Fibroblast of the aortic adventitia (primary cell): ENCODE measurements at regions not wholly inside any gene's neighbourhood (a gene's known extent, or its start where the extent isn't known, plus 50 kb on each side); places are given as distances from the start of the nearest gene placed in this dataset.

Source experiments
- DNase-seq: peaks from one replicate; pipeline ENCODE4 v3.0.0-alpha.2; 2010; ENCODE audit warnings: low read depth
- H3K4me3 ChIP-seq: 2 replicates; pipeline ENCODE4 v1.5.1; 2011; ENCODE audit warnings: low read depth, mild to moderate bottlenecking, control low read depth, low read length, moderate library complexity
- CTCF ChIP-seq: IDR thresholded peaks from 2 replicates; pipeline ENCODE4 v1.5.1; 2011; ENCODE audit warnings: mild to moderate bottlenecking, low read length, control low read depth, inconsistent platforms; ENCODE audit not compliant: insufficient read depth

GRCh38 chr10:65501259-65501658, 1424.6 kb upstream of the LRRTM3 start:
- no peak overlapping the region for H3K4me3 ChIP-seq
- TF ChIP-seq CTCF, result no peak

DNA sequence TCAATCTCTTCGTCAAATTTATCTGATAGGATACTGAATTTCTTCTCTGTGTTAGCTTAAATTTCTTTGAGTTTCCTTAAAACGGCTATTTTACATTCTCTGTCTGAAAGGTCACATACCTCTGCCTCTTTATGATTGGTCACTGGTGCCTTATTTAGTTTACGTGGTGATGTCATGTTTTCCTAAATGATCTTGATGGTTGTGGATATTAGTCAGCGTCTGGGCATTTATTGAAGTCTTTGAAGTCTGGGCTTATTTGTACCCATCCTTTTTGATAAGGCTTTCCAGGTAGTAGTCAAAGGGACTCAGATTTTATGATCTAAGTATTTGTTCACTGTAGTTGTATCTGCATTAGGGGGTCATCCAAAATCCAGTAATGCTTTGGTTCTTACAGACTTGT, 1407.5 kb upstream of the LRRTM3 start:
- no peak overlapping the region for H3K4me3 ChIP-seq
- DNase-seq, result no peak
- TF ChIP-seq CTCF, result no peak

More at GRCh38 chr10:65501259-65501658, 1424.6 kb upstream of the LRRTM3 start:
- no peak for DNase-seq

DNA sequence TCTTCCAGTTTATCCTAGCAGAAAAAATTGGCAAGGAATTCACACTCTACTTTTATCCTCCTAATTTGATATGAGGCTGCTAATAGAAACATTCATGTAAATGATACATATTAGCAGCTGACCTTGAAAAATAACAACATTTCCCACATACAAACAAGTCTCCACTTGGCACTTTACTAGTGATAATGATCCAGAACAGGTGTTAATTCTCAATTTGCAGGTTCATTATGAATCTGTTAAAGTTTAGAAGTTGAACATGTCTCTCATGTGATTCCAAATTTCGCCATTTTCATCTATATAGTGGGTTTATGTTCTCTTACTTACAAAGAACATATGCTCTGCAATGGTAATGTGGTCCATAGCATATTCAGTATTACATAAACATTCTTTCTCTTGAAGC, 1396.8 kb upstream of the LRRTM3 start:
- no peak overlapping the region for H3K4me3 ChIP-seq
- DNase-seq, result no peak
- no peak for TF ChIP-seq CTCF

GRCh38 chr10:65531545-65531944, 1394.3 kb upstream of the LRRTM3 start:
- TF ChIP-seq CTCF, result no peak
- no peak for DNase-seq
- H3K4me3 ChIP-seq, result no peak overlapping the region

DNA sequence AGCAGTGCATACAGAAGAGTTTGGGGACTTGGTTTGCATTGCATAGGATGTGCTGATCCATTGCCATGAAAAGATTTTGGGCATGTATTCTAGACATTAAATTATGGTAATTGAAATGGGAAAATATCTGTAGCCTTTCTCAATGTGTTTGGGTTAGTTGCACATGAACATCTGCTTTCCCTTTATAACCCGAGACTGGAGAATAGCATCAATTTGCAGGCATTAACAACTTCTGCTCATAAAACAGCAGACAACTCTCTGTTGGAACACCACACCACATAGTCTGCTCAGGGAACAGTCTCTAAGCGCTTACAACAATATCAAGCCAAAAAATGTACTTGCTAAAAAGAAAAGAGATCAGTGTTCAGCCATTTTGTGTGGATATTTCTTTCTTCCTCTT, 1391.1 kb upstream of the LRRTM3 start:
- DNase-seq, result no peak
- H3K4me3 ChIP-seq, result no peak overlapping the region
- TF ChIP-seq CTCF, result no peak

GRCh38 chr10:65544756-65545155, 1381.1 kb upstream of the LRRTM3 start:
- H3K4me3 ChIP-seq, result no peak overlapping the region
- TF ChIP-seq CTCF, result no peak
- DNase-seq, result no peak

DNA sequence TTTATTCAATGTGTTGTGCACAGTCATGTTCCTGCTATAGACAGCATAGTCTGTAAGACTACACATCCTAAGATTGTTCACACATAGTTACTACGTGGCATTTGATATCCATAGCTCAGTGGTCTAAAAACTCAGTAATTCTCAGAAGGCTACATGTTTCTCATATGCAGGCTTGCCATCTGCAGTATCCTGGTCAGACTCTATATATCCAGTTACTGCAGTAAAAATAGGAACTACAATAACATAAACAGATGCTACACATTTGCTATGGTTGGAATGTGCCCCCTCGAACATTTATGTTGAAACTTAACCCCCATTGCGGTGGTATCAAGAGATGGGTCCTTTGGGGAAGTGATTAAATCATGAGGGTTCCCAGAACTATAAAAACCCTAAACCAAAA, 1377.8 kb upstream of the LRRTM3 start:
- TF ChIP-seq CTCF, result no peak
- no peak for DNase-seq
- H3K4me3 ChIP-seq, result no peak overlapping the region
